Nephron progenitor cell (in vitro differentiated cells): ENCODE measurements at regions not wholly inside any gene's neighbourhood (a gene's known extent, or its start where the extent isn't known, plus 50 kb on each side); places are given as distances from the start of the nearest gene placed in this dataset.

Experiments
- DNase-seq: peaks from one replicate; pipeline ENCODE4 v3.0.0; 2021
- H3K27ac Mint-ChIP-seq: 2 replicates; pipeline ENCODE4 v1.8.0; 2021; ENCODE audit warnings: mild to moderate bottlenecking, moderate library complexity, mixed read lengths
- H3K27me3 Mint-ChIP-seq: 2 replicates; pipeline ENCODE4 v1.8.0; 2021; ENCODE audit warnings: mild to moderate bottlenecking, low read depth, mixed read lengths; ENCODE audit not compliant: poor library complexity
- H3K36me3 Mint-ChIP-seq: 2 replicates; pipeline ENCODE4 v1.8.0; 2021; ENCODE audit warnings: low read depth, mixed read lengths
- H3K4me1 Mint-ChIP-seq: 2 replicates; pipeline ENCODE4 v1.8.0; 2021; ENCODE audit warnings: mixed read lengths
- H3K4me3 Mint-ChIP-seq: 2 replicates; pipeline ENCODE4 v1.8.0; 2021; ENCODE audit warnings: mild to moderate bottlenecking, moderate library complexity, mixed read lengths
- H3K9me3 Mint-ChIP-seq: 2 replicates; pipeline ENCODE4 v1.8.0; 2021; ENCODE audit warnings: mild to moderate bottlenecking, moderate library complexity, mixed read lengths
- CTCF ChIP-seq: fragments of 200-600 bp; sonication (generic); IDR thresholded peaks from 2 replicates; pipeline ENCODE4 v1.5.0; 2021; ENCODE audit warnings: antibody characterized with exemption

- no peak overlapping the region for H3K4me3 Mint-ChIP-seq
- no peaks in the 10 kb centered on the region for H3K36me3 Mint-ChIP-seq
- peaks cover 9% of the 10 kb centered on the region for H3K9me3 Mint-ChIP-seq
- H3K27ac Mint-ChIP-seq: no peak overlapping the region
- no peak for TF ChIP-seq CTCF
- no peaks in the 10 kb centered on the region for H3K27me3 Mint-ChIP-seq
- no peak for DNase-seq
- peaks cover 24% of the 10 kb centered on the region for H3K4me1 Mint-ChIP-seq
Observed at GRCh38 chr2:236892721-236893120, 193.0 kb upstream of the COPS8 start.

GRCh38 chr2:236894791-236895190 lies 190.9 kb upstream of the COPS8 start:
- TF ChIP-seq CTCF: no peak
- DNase-seq: no peak
- Mint-ChIP-seq H3K4me3 (no peak overlapping the region), H3K9me3 (peaks cover 9% of the 10 kb centered on the region), H3K4me1 (peaks cover 18% of the 10 kb centered on the region), H3K27me3 (peaks cover 3% of the 10 kb centered on the region), H3K36me3 (no peaks in the 10 kb centered on the region), H3K27ac (peak overlapping the region; percentile 36)

- no peak for TF ChIP-seq CTCF
- Mint-ChIP-seq H3K27me3 (peaks cover 6% of the 10 kb centered on the region), H3K27ac (no peak overlapping the region), H3K4me3 (no peak overlapping the region), H3K36me3 (no peaks in the 10 kb centered on the region), H3K9me3 (peaks cover 4% of the 10 kb centered on the region), H3K4me1 (peaks cover 22% of the 10 kb centered on the region)
- DNase-seq: no peak
Observed at GRCh38 chr2:236895497-236895896, 190.2 kb upstream of the COPS8 start.

- Mint-ChIP-seq H3K4me3 (no peak overlapping the region), H3K4me1 (peaks cover 22% of the 10 kb centered on the region), H3K27ac (no peak overlapping the region), H3K9me3 (no peaks in the 10 kb centered on the region), H3K36me3 (no peaks in the 10 kb centered on the region), H3K27me3 (peaks cover 10% of the 10 kb centered on the region)
- DNase-seq: no peak
- no peak for TF ChIP-seq CTCF
Observed at GRCh38 chr2:236896688-236897087, 189.0 kb upstream of the COPS8 start.

- no peak overlapping the region for H3K4me3 Mint-ChIP-seq
- H3K4me1 Mint-ChIP-seq: peaks cover 24% of the 10 kb centered on the region
- no peaks in the 10 kb centered on the region for H3K9me3 Mint-ChIP-seq
- H3K36me3 Mint-ChIP-seq: no peaks in the 10 kb centered on the region
- DNase-seq: no peak
- H3K27me3 Mint-ChIP-seq: peaks cover 19% of the 10 kb centered on the region
- H3K27ac Mint-ChIP-seq: no peak overlapping the region
- no peak for TF ChIP-seq CTCF
Observed at GRCh38 chr2:236899146-236899545, 186.5 kb upstream of the COPS8 start.

- DNase-seq: no peak
- H3K9me3 Mint-ChIP-seq: no peaks in the 10 kb centered on the region
- no peak overlapping the region for H3K4me3 Mint-ChIP-seq
- no peak for TF ChIP-seq CTCF
- H3K27me3 Mint-ChIP-seq: peaks cover 19% of the 10 kb centered on the region
- no peaks in the 10 kb centered on the region for H3K36me3 Mint-ChIP-seq
- H3K4me1 Mint-ChIP-seq: peaks cover 34% of the 10 kb centered on the region
- H3K27ac Mint-ChIP-seq: no peak overlapping the region
Observed at GRCh38 chr2:236899950-236900640, 185.6 kb upstream of the COPS8 start.
